Islet of Langerhans (tissue), 1 donor: ENCODE measurements at regions not wholly inside any gene's neighbourhood (a gene's known extent, or its start where the extent isn't known, plus 50 kb on each side); places are given as distances from the start of the nearest gene placed in this dataset.

ENCODE experiments used
- FAIRE-seq: peaks from one replicate; lab custom pipeline; 2011; peaks lifted over from hg19 to GRCh38; lab: Jason Lieb, UNC

DNA sequence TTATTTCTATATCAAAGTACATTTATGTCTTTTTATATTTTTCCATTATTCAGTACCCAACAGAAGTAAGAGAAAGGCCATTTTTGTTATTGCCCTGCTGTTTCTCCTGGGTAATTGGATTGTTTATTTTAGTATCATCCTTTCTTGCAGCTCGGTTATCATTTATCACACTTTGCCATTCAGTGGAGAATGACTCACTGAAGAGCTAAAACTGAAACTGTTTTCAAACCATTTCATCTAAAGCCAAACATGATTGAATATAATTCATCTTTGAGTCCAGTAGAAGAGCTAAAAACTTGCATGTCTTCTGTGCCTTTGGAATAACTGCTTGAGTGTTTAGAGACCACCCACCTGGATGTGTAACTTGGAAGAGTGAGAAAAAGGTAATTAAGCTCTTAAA lies 139.5 kb upstream of the PRDM9 start:
- no peak for FAIRE-seq

DNA sequence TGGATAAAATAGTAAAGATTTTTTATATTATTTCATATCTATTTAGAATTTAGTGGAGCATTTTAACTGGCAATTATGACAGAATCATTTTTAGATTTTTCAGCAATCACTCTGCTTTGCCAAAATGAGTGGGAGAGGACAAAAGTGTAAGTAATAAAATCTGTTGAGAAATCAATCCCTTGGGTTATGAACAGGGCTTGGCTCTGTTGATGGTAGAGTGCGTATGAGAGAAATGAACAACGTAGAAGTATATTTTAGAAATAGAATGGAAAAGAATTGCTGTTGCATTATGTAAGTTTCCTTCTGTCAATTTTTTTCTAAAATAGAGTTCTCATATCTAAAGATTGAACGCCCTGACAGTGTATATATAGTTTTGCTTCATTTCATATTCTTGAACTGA lies 154.1 kb upstream of the PRDM9 start:
- FAIRE-seq: no peak

DNA sequence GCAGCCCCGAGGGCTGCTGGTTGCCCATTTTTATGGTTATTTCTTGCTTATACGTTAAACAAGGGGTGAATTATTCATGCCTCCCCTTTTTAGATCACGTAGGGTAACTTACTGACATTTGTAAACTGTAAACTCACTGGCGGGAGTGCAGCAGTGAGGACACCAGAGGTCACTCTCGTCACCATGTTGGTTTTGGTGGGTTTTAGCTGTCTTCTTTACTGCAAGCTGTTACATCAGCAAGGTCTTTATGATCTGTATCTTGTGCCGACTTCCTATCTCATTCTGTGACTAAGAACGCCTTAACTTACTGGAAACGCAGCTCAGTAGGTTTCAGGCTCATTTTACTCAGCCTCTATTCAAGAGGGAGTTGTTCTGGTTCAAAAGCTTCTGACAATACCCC lies 155.0 kb upstream of the PRDM9 start:
- FAIRE-seq: peak; percentile 68

DNA sequence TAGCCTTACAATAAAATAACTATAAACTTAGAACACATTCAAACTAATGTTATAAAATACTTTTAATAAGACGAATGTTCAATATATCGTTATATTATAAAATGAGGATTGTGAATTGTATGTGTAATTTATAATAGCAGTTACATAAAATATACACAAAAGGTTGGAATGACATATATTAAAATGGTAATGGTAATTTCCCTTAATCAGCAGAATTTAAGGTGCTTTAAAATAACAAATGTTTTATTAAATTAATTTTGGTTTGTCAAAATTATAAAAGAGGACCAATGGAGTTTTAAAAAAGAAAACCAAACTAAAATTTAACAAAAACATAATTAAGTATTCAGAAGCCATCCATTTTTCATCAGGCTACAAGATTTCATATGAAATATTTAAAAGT lies 164.3 kb upstream of the PRDM9 start:
- FAIRE-seq: no peak

DNA sequence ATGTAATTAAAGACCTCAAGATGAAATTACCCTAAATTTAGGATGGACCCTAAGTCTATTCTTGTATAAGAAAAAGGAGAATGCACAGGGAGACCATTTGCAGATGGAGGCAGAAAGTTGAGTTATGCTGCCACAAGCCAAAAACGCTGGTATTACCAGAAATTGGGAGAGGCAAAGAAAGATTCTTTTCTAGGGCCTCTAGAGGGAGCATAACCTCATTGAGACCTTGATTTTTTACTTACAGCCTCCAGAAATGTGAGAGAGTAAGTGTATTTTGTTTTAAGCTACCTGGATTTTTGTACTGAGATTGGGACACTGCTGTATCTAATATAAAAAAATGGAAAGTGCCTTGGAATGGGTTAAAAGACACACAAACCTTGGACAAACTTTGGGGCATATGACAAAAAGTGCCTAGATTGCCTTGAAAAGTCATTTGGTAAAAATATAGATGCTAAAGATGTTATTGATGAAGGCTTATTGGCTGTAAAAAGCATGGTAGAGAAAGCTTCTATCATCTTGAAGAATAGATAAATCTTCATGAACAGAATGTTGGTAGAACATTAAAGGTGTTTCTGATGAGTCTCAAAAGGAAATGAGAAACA lies 174.7 kb upstream of the PRDM9 start:
- FAIRE-seq: no peak

DNA sequence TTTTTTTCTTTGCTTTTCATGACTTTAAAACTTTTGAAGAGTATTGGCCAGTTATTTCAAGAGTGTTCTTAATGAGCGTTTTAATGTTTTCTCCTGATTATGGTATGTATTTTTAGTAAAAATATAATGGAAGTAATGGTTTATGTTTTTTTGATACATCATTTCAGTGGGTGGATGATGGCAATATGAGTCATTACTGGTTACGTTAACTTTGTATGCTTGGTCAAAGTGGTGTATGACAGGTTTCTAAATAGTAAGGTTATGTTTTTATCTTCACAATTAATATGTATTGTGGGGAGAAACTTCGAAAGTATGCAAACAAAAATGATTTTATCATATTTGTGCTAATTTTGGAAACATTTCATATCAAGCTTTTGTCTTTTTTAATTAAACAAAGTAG lies 176.7 kb upstream of the PRDM9 start:
- no peak for FAIRE-seq

DNA sequence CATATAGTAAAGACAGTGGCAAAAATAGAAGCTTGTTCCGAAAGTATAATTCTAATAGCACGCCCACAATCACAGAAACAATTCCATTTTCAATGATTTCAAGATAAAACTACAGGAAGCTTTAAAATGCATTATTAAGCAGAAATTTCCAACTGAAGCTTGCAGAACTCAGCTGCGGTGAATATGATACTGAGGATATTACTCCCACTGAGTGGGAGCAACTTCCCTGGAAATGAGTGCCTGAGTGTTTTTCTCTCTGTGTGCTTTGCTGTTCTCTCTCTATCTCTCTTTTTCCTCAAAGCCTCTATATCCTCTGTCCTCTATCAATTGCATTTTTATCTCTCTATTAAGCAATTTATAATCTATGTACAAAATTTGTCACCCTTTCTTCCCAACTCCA lies 187.5 kb upstream of the PRDM9 start:
- no peak for FAIRE-seq

DNA sequence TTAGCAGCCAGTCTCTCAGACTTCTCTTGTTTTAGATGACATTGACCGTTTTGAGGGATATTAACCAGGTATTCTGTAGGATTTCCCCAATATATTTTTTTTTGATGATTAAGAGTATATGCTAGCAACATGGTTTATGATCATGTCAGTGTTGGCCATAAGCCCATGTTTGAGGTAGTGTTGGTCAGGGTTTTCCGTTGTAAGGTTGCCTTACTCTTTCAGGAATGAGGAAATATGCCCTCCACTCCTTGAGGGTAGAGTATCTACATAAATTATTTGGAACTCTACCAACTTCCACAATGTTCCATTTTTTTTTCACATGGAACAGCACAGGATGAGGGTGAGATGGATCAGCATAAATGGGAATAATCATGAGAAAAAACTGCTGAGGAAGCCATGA lies 188.4 kb upstream of the PRDM9 start:
- FAIRE-seq: no peak

DNA sequence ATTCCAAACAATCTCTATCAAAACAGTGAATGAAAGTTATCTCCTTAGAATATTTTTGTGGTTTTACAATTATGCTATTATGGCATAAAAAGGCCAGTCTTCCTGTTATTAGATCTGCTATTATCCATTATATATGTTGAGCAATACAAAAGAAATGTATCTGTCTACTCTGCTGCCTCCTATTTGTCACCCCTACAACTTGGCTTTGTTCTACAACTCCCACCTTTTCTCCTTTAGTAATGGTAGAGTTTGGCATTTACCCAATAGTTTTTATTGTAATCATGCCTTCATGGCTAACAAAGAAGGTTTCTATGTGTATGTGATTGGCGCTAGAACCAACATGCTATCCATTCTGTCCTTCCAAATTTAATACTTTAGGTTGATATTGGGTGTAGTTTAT lies 189.2 kb upstream of the PRDM9 start:
- FAIRE-seq: no peak

DNA sequence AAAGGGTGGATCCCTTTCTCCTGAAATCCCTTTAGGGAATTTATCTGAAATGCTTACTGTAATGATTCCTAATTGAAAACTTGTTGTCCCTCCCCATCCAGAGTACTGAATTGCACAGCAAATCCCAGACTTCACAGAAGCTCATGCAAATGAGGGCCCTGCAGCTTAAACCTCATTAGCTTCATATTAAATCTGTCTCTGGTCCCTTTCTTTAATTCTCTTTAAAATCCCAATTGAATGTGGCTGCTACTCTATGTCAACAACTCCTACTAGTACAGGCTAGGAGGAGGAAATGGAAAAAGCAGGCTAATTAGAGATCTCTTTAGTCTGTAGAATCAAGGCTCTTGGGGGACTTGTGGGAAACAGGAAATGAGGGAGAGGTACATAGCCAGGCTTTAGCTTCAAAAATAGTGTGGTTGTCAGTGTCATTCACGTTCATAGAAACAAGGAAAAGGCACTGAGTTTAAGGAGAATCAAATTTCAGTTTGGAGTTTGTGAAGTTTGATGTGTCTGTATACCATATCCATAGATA lies 191.3 kb upstream of the PRDM9 start:
- FAIRE-seq: no peak

DNA sequence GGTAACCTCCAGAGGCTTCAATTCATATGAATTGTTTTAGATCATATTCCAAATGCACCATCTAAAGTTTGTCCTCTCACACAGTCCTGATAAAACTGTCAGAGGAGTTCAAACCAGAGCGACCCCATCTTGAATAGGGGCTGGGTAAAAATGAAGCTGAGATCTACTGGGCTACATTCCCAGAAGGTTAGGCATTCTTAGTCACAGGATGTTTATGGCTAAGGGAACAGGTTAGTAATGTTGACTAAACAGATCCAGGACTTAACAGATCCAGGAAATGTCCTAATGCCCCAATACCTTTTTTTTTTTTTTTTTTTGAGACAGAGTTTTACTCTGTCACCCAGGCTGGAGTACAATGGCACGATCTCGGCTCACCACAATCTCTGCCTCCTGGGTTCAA lies 192.6 kb upstream of the PRDM9 start:
- no peak for FAIRE-seq

DNA sequence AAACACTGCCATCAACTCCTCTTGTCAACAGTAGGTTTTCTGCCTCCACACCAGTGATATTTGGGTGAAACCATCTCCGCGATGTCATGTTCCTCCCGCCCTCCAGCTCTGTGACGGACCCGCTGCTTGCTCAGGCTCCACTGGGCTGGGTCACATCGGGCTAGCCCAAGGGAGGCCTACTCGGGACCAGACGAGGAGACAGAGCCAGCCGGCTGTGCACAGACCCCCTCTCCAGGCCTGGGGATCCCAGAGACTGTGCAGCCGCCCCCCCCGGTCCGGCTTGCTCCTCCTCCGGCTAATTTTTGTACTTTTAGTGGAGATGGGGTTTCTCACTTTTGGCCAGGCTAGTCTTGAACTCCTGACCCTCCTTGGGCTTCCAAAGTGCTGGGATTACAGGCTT lies 202.4 kb upstream of the PRDM9 start:
- FAIRE-seq: no peak

DNA sequence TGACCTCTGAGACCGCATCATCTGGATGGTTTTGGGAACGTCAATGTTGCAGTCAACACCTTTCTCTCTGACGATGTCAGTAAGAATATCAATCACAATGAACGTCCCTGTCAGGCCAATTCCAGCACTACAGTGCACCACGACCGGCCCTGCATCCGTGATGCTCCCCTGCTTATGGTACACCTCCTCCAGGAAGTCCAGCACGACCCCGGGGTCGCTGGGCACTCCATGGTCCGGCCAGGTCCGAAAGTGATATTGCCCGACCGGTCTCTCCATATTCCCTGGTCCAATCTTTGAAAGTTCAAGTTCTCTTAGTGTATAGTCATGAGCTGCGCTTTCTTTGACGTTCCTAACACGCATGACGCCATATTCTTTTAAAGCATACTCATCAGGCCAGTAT lies 203.6 kb upstream of the PRDM9 start:
- no peak for FAIRE-seq

DNA sequence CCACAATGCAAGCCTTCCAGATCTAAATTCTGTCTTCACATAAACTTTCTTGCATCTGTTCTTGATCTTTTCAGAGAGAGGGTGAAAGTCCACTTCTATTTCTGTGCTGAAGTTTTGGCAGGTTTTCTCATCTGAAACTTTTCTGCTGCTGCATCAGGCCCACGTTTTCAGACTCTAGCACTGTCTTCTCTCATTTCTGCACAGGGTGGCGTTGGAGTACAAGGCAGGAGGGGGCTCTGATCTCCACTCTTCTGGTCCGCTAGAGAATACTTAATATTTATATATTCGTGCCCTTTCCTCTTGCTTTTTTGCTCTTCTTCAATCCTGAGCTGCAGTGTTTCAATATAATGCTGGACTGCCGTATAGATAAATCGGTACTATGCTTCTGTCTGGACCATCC lies 204.0 kb upstream of the PRDM9 start:
- FAIRE-seq: no peak

DNA sequence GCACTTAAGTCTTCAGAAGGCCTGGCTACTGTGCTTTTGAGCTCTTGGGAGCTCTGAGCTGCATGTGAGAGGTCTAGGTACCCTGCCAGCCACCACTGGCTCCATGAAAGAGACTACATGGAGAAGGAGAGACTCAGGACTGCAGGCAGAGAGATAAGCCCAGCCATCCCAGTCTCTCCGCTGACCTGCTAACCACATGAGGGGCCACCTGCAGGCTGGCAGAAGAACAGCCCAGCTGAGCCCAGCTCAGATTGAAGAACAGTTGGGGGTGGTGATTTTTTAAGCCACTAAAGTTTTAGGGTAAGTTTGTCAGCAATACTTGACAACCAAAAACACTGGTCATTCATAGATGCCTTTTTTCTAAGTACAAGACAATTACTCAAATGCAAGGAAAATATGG lies 205.0 kb upstream of the PRDM9 start:
- FAIRE-seq: no peak

DNA sequence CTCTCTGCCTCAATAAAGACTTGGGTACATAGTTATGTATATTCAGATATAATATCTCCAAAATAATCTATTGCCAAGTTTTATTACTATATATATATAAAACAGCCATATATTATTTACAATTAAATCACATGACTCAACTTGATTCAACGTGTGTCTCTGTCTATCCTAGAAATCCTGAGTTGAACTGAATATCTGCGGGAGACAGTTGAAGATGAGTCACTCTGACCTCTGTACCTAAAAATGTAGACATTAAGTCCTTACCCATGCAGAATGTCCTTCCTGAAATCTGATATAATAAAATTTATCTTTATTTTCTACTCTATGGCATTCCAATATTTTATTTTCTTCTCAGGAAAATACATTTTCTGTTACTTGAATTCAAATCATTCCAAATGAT lies 218.2 kb upstream of the PRDM9 start:
- no peak for FAIRE-seq

DNA sequence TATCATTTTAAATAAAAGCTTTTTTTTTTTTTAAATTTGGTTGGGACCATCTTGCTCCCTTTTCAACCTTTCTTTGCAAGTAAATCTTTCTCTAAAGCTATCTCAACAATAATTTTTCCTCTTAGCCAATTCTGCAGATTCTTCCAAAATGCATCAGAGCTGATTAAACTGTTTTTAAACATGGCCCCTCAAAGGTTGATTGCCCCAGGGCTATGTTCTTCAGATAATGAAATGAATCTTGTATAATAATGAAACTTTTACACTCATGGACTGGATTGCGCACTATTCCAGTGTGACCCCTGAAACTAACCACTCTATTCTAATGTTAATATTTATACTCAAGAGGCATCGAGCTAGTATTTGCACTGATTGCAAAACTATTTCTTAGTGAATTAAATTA lies 222.8 kb upstream of the PRDM9 start:
- no peak for FAIRE-seq

DNA sequence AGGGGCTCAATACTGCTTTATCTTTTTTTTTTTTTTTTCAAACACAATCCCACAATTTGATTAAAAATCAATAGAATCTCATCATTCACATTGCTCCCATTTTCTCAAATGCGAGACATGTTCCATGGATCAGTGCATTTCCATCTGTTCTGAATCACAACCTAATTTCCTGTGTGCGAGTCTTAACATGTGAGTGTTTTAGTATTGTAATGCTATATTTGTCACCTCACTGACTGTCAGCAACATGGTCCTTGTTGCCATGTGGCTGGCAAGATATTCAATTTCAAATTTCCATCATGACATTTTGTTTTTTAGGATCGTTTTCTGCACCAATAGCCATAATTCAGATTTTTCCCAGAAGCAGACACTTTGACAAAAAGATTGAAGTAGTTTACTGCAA lies 233.2 kb upstream of the PRDM9 start:
- FAIRE-seq: no peak

DNA sequence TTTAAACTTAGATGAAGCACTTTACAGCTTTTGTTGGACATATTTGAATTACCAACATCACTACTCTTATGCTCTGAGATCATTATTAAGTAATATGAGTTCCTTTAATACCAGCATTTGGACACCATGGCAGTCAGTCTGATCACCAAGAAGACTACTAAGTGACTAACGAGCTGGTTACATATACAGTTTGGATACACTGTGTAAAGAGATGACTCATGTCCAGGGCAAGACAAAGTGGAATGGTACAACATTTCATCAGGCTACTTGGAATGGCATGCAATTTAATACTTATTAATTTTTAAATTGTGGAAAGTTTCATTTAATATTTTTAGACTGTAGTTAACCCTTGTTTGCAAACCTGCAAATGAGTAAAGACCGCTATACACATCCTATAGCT lies 237.4 kb upstream of the PRDM9 start:
- FAIRE-seq: no peak

DNA sequence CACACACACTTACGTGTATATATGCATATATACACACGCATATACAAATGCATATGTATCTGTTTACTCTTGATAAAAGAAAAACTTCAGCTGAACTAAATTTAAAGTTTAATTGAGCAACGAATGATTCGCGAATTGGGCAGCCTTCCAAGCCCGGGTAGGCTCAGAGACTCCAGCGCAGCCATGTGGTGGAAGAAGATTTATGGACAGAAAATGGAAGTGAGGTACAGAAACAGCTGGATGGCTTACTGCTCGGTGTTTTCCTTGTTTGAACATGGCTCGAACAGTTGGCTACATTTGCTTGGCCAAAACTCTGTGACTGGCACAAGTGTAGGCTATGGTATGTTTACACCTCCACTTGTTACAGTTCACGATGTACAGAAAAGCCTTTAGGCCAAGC lies 239.3 kb upstream of the PRDM9 start:
- no peak for FAIRE-seq

DNA sequence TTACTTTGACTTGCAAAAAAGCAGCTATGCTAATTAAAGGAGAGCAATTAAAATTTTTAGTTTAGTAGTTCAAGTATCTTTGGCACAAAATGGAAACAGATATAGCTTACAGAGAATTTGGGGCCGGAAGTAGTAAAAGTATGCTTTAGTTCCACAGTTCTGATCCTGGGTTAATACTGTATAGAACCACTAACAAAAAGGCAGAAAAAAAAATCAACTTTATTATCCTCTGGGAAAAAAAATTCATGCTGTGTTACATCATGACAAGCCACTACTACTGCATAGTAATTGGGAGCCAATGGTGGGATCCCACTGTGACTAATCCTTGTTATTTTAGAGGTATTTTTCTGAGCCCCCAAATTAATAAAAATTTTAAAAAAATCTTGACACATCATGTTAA lies 246.8 kb upstream of the PRDM9 start:
- FAIRE-seq: no peak

DNA sequence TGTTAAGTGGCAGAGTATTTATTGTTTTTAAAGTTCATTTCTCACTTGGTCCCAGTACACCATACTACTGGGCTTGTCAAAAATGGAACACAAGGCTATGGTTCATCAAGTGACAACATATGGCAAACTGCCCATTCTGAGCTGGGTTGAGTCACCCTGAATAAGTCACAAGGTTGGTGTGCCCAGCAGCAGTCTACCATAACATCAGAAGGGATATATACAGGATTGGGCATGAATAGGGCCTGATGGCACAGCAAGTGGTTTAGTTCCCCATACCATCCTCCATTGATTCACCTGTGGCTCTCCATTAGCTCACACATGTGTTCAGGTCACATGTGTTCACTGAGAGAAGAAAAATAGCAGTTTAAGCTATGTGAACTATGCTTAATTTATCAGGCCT lies 249.8 kb upstream of the PRDM9 start:
- no peak for FAIRE-seq

DNA sequence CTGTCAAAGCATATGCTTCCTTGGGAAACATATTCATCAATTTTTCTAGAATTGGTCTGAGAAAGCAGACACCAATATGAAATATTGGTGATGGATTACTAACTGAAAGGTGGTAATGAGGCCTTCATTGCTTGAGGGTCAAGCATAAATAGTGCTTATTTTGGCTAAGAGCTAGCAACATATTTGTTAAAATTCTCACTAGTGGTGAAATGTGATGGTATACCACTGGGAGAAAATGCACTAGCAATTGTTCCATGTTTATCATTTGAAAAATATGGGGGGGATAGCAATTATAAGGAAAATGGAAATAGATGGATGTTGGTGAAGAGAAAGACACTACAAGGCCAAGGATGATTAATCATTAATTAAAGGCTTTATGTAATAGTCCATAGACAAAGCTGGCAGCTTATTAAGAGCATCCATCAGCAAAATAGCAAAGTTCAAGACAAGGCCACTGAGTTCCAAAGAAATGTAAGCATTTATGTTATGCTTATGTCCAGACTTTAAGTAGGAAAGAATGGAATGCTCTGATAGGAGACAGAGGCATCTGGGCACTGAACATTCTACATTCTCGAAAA lies 253.7 kb upstream of the PRDM9 start:
- FAIRE-seq: no peak

DNA sequence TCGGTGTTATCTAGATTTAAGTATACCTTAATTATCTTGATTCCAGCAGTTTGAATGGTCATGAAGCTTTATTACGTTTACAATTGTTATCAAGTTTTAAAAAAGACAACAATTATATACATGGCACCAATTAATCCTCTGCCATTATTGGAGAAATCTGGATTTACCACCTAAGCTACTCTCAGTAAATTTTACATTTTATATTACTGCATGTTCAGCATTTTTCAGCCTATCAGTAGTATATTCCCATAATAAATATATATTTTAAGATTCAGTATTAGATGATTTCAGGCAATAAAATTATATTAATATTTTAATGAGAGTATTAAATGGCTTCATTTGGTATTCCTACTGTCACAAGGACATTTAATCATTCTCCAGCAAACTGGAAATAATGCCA lies 264.5 kb upstream of the PRDM9 start:
- no peak for FAIRE-seq

DNA sequence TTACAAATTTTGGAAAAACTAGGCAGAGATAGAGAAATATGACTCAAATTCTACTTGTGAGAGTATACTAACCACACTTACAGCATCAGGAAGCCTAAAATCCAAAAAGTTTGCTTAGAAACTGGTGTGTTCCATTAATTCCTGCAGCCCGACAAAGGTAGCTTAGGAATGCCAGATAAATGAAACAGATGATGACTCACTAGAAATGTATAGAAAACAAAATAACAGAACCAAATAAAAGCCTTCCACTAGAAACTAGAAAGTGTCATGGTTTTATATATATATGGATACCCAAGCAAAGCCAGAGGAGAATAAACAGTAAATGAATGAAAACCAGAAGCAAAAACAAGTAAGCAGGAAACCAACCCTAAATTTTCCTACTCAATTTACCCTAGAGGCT lies 272.2 kb upstream of the PRDM9 start:
- FAIRE-seq: no peak
